ENCODE measurements at regions not wholly inside any gene's neighbourhood (a gene's known extent, or its start where the extent isn't known, plus 50 kb on each side); places are given as distances from the start of the nearest gene placed in this dataset.

- no peak for TF ChIP-seq POLR2A (IDR thresholded peaks at IDR 0.05; ENCODE audit: control extremely low read depth in 1 of 2, low read depth in 2 of 2, low read length in 2 of 2)
- no peak for TF ChIP-seq CTCF (IDR thresholded peaks at IDR 0.05; ENCODE audit: control extremely low read depth in 1 of 3, insufficient read depth in 1 of 3, low read depth in 1 of 3, low read length in 3 of 3)
- TF ChIP-seq TCF12 (IDR thresholded peaks at IDR 0.05; ENCODE audit: low read depth, low read length), result no peak
- no peak for TF ChIP-seq ZNF274 (IDR thresholded peaks at IDR 0.05; ENCODE audit: borderline replicate concordance, extremely low read depth, low read length)
Observed at GRCh38 chr13:93080166-93080565, 146.4 kb upstream of the GPC6 start.
